ENCODE measurements at regions not wholly inside any gene's neighbourhood (a gene's known extent, or its start where the extent isn't known, plus 50 kb on each side); places are given as distances from the start of the nearest gene placed in this dataset.

GRCh38 chr4:169922632-169923276 is 103.4 kb downstream of the MFAP3L start:
- TF ChIP-seq TCF12 (IDR thresholded peaks at IDR 0.05; ENCODE audit: low read depth): no peak
- TF ChIP-seq REST (IDR thresholded peaks at IDR 0.05; ENCODE audit: low read depth): no peak
- TF ChIP-seq EP300 (IDR thresholded peaks at IDR 0.05; ENCODE audit: borderline replicate concordance): no peak
- TF ChIP-seq NFIC (IDR thresholded peaks at IDR 0.05): no peak
